ENCODE measurements at regions not wholly inside any gene's neighbourhood (a gene's known extent, or its start where the extent isn't known, plus 50 kb on each side); places are given as distances from the start of the nearest gene placed in this dataset.
A peak's percentile ranks its signal among the peaks of the same experiment; 100 is the strongest.

- H3K9me3 ChIP-seq (replicated peaks in 1 of 2; ENCODE audit: control insufficient read depth in 2 of 2, insufficient read depth in 1 of 2, low read depth in 1 of 2, low read length in 2 of 2): peaks cover 8 to 10% of the 10 kb centered on the region in 2 donors
- peak overlapping the region; percentile 87 for H2AK5ac ChIP-seq (ENCODE audit: low read depth, low read length)
- H2BK120ac ChIP-seq (ENCODE audit: low read depth, low read length): no peak overlapping the region
- H3K79me1 ChIP-seq (ENCODE audit: low read depth, low read length): peaks cover 2% of the 10 kb centered on the region
- H3K4ac ChIP-seq (ENCODE audit: low read length): no peak overlapping the region
- no peak overlapping the region for H3K23ac ChIP-seq (ENCODE audit: low read depth, low read length, poor library complexity)
- peak overlapping the region; percentile 80 for H2BK15ac ChIP-seq (ENCODE audit: low read length)
- no peak overlapping the region for H3K4me2 ChIP-seq (ENCODE audit: insufficient read depth, low read length, poor library complexity, severe bottlenecking)
- H3K36me3 ChIP-seq (replicated peaks in 1 of 2; ENCODE audit: control insufficient read depth in 2 of 2, insufficient read depth in 2 of 2, low read length in 2 of 2): no peaks in the 10 kb centered on the region
- H4K91ac ChIP-seq (ENCODE audit: low read depth, low read length, poor library complexity): no peak overlapping the region
- H3K4me3 ChIP-seq (ENCODE audit: low read length in 2 of 2): no peak overlapping the region
- no CpG with 5 or more reads among the region's 28 CpGs for WGBS, 2 donors (ENCODE audit: extremely low coverage in 2 of 2, insufficient read length in 2 of 2, insufficient replicate concordance in 1 of 2)
- no peak overlapping the region for H4K8ac ChIP-seq (ENCODE audit: low read depth, low read length)
- peaks cover 0 to 12% of the 10 kb centered on the region in 2 donors for H3K4me1 ChIP-seq (ENCODE audit: control insufficient read depth in 2 of 2, insufficient read depth in 1 of 2, low read depth in 1 of 2, low read length in 2 of 2)
- peak overlapping the region; percentile 7 for H3K18ac ChIP-seq (ENCODE audit: low read length)
- peak overlapping the region; percentile 93 for H2BK5ac ChIP-seq (ENCODE audit: low read length)
- no peak for DNase-seq (ENCODE audit: low spot score)
- no peak overlapping the region for H3K27ac ChIP-seq (replicated peaks; ENCODE audit: low read length)
- peak overlapping the region; percentile 84 for H2BK12ac ChIP-seq (ENCODE audit: low read length)
- no peak overlapping the region for H3K9ac ChIP-seq (ENCODE audit: low read depth, low read length, poor library complexity)
- peaks cover 0 to 78% (median 0%) of the 10 kb centered on the region in 3 experiments for H3K27me3 ChIP-seq (ENCODE audit: control insufficient read depth in 3 of 3, insufficient read depth in 3 of 3, low read depth in 1 of 3, low read length in 3 of 3)
- no peak overlapping the region for H3K14ac ChIP-seq (ENCODE audit: low read length)
- H2AFZ ChIP-seq (ENCODE audit: low read length): no peak overlapping the region
Measured at GRCh38 chr12:132439333-132439904, 50.5 kb upstream of the FBRSL1 start.

- Histone ChIP-seq H2BK120ac (ENCODE audit: low read depth, low read length) (peak overlapping the region; percentile 52), H3K27me3 (ENCODE audit: control insufficient read depth in 3 of 3, insufficient read depth in 3 of 3, low read depth in 1 of 3, low read length in 3 of 3) (peaks cover 0 to 78% (median 0%) of the 10 kb centered on the region in 3 experiments), H3K4me3 (ENCODE audit: low read length in 2 of 2) (no peak overlapping the region), H3K79me1 (ENCODE audit: low read depth, low read length) (peaks cover 2% of the 10 kb centered on the region), H2AK5ac (ENCODE audit: low read depth, low read length) (peak overlapping the region; percentile 87), H3K27ac (replicated peaks; ENCODE audit: low read length) (no peak overlapping the region), H2BK5ac (ENCODE audit: low read length) (peak overlapping the region; percentile 93), H3K36me3 (replicated peaks in 1 of 2; ENCODE audit: control insufficient read depth in 2 of 2, insufficient read depth in 2 of 2, low read length in 2 of 2) (no peaks in the 10 kb centered on the region), H2BK15ac (ENCODE audit: low read length) (peak overlapping the region; percentile 80), H3K9ac (ENCODE audit: low read depth, low read length, poor library complexity) (peak overlapping the region; percentile 18), H4K8ac (ENCODE audit: low read depth, low read length) (no peak overlapping the region), H3K18ac (ENCODE audit: low read length) (peak overlapping the region; percentile 74), H3K4me2 (ENCODE audit: insufficient read depth, low read length, poor library complexity, severe bottlenecking) (no peak overlapping the region), H3K4ac (ENCODE audit: low read length) (no peak overlapping the region), H3K9me3 (replicated peaks in 1 of 2; ENCODE audit: control insufficient read depth in 2 of 2, insufficient read depth in 1 of 2, low read depth in 1 of 2, low read length in 2 of 2) (peaks cover 8 to 10% of the 10 kb centered on the region in 2 donors), H3K4me1 (ENCODE audit: control insufficient read depth in 2 of 2, insufficient read depth in 1 of 2, low read depth in 1 of 2, low read length in 2 of 2) (peaks cover 0 to 12% of the 10 kb centered on the region in 2 donors), H2BK12ac (ENCODE audit: low read length) (peak overlapping the region; percentile 84), H3K23ac (ENCODE audit: low read depth, low read length, poor library complexity) (no peak overlapping the region), H2AFZ (ENCODE audit: low read length) (no peak overlapping the region), H3K14ac (ENCODE audit: low read length) (no peak overlapping the region), H4K91ac (ENCODE audit: low read depth, low read length, poor library complexity) (no peak overlapping the region)
- no CpG with 5 or more reads among the region's 28 CpGs for WGBS, 2 donors (ENCODE audit: extremely low coverage in 2 of 2, insufficient read length in 2 of 2, insufficient replicate concordance in 1 of 2)
- DNase-seq (ENCODE audit: low spot score): no peak
Measured at GRCh38 chr12:132438726-132439125, 51.2 kb upstream of the FBRSL1 start.

- peak overlapping the region; percentile 93 for H2BK5ac ChIP-seq (ENCODE audit: low read length)
- peaks cover 0 to 78% (median 0%) of the 10 kb centered on the region in 3 experiments for H3K27me3 ChIP-seq (ENCODE audit: control insufficient read depth in 3 of 3, insufficient read depth in 3 of 3, low read depth in 1 of 3, low read length in 3 of 3)
- peak overlapping the region; percentile 55 for H3K9ac ChIP-seq (ENCODE audit: low read depth, low read length, poor library complexity)
- WGBS, 2 donors (ENCODE audit: extremely low coverage in 2 of 2, insufficient read length in 2 of 2, insufficient replicate concordance in 1 of 2): no CpG with 5 or more reads among the region's 30 CpGs
- peak overlapping the region; percentile 75 for H3K23ac ChIP-seq (ENCODE audit: low read depth, low read length, poor library complexity)
- no peak overlapping the region for H3K27ac ChIP-seq (replicated peaks; ENCODE audit: low read length)
- peak overlapping the region; percentile 96 for H2BK15ac ChIP-seq (ENCODE audit: low read length)
- no peaks in the 10 kb centered on the region for H3K36me3 ChIP-seq (replicated peaks in 1 of 2; ENCODE audit: control insufficient read depth in 2 of 2, insufficient read depth in 2 of 2, low read length in 2 of 2)
- no peak overlapping the region for H2AFZ ChIP-seq (ENCODE audit: low read length)
- no peak overlapping the region for H4K8ac ChIP-seq (ENCODE audit: low read depth, low read length)
- DNase-seq (ENCODE audit: low spot score): no peak
- no peak overlapping the region for H3K4me2 ChIP-seq (ENCODE audit: insufficient read depth, low read length, poor library complexity, severe bottlenecking)
- H3K18ac ChIP-seq (ENCODE audit: low read length): peak overlapping the region; percentile 94
- H3K14ac ChIP-seq (ENCODE audit: low read length): peak overlapping the region; percentile 57
- H2AK5ac ChIP-seq (ENCODE audit: low read depth, low read length): peak overlapping the region; percentile 87
- H2BK120ac ChIP-seq (ENCODE audit: low read depth, low read length): peak overlapping the region; percentile 52
- no peak overlapping the region for H4K91ac ChIP-seq (ENCODE audit: low read depth, low read length, poor library complexity)
- peak overlapping the region; percentile 95 for H2BK12ac ChIP-seq (ENCODE audit: low read length)
- H3K79me1 ChIP-seq (ENCODE audit: low read depth, low read length): peaks cover 2% of the 10 kb centered on the region
- H3K9me3 ChIP-seq (replicated peaks in 1 of 2; ENCODE audit: control insufficient read depth in 2 of 2, insufficient read depth in 1 of 2, low read depth in 1 of 2, low read length in 2 of 2): peaks cover 8 to 10% of the 10 kb centered on the region in 2 donors
- H3K4ac ChIP-seq (ENCODE audit: low read length): peak overlapping the region; percentile 79
- peaks cover 4 to 15% of the 10 kb centered on the region in 2 donors for H3K4me1 ChIP-seq (ENCODE audit: control insufficient read depth in 2 of 2, insufficient read depth in 1 of 2, low read depth in 1 of 2, low read length in 2 of 2)
- H3K4me3 ChIP-seq (ENCODE audit: low read length in 2 of 2): no peak overlapping the region
Measured at GRCh38 chr12:132437943-132438700, 51.8 kb upstream of the FBRSL1 start.

Measured in neuronal stem cell (in vitro differentiated cells).